Motor neuron (in vitro differentiated cells): ENCODE measurements at regions not wholly inside any gene's neighbourhood (a gene's known extent, or its start where the extent isn't known, plus 50 kb on each side); places are given as distances from the start of the nearest gene placed in this dataset.

Source experiments
- ATAC-seq, 8 experiments: fragments of 200-7000 bp; cut with Tn5 transposase; replicated peaks in 6 of 8; 2 replicates each; pipeline ENCODE4 v1.8.0; 2021; ENCODE audit warnings: mild to moderate bottlenecking in 8 of 8, moderate library complexity in 8 of 8
- H3K27ac ChIP-seq, 2 donors: fragments of 250-450 bp; sonication (Bioruptor Pico); 2 replicates each; pipeline ENCODE4 v1.9.0; 2021; ENCODE audit warnings: antibody characterized with exemption in 2 of 2, mild to moderate bottlenecking in 2 of 2, moderate library complexity in 1 of 2
- H3K4me1 ChIP-seq, 2 donors: fragments of 250-450 bp; sonication (Bioruptor Pico); replicated peaks in 1 of 2; 2 replicates each; pipeline ENCODE4 v1.6.1; 2021; ENCODE audit warnings: antibody characterized with exemption in 2 of 2, mild to moderate bottlenecking in 2 of 2, moderate library complexity in 1 of 2
- H3K4me3 ChIP-seq, 5 donors: fragments of 250-450 bp; sonication (Bioruptor Pico); 2 replicates each; pipeline ENCODE4 v1.9.0; 2021; ENCODE audit warnings: antibody characterized with exemption in 5 of 5, mild to moderate bottlenecking in 5 of 5, moderate library complexity in 4 of 5
- WGBS, 10 experiments: fragments of 450-650 bp; shearing (Covaris generic); methylation state at CpG; one replicate each; pipeline ENCODE4 v1.0.0; 2022; 5-methylcytosine and 5-hydroxymethylcytosine counted together
- in situ Hi-C, 9 experiments: fragments of 400-800 bp; cut with MboI; loops; one replicate each; pipeline ENCODE4 v1.15.0; 2021; ENCODE audit warnings: low sequenced_read_pairs in 9 of 9, low pct_unique_long_range_greater_than_20kb in 2 of 9; ENCODE audit not compliant: unreplicated experiment in 9 of 9

- H3K27ac ChIP-seq: no peak overlapping the region
- no peak for ATAC-seq
- in situ Hi-C loops: no loop called here
- no peak overlapping the region for H3K4me3 ChIP-seq
- H3K4me1 ChIP-seq: no peaks in the 10 kb centered on the region
Observed at GRCh38 chr12:89187507-89187906, 164.8 kb downstream of the DUSP6 start.

- Histone ChIP-seq H3K4me1 (no peaks in the 10 kb centered on the region), H3K27ac (no peak overlapping the region), H3K4me3 (no peak overlapping the region)
- in situ Hi-C loops: no loop called here
- WGBS, 10 experiments: 63 to 100% (median 93%) methylated on average over 1 to 2 of the region's 2 CpGs; no CpG with 5 or more reads in 1 of the 10 experiments
- no peak for ATAC-seq
Observed at GRCh38 chr12:89185889-89186288, 166.4 kb downstream of the DUSP6 start.

GRCh38 chr12:89185181-89185580, 167.1 kb downstream of the DUSP6 start:
- Histone ChIP-seq H3K4me3 (no peak overlapping the region), H3K4me1 (no peaks in the 10 kb centered on the region), H3K27ac (no peak overlapping the region)
- no peak for ATAC-seq
- 84 to 100% (median 100%) methylated on average over 1 to 3 of the region's 3 CpGs; no CpG with 5 or more reads in 3 of the 10 experiments for WGBS, 10 experiments
- in situ Hi-C loops: no loop called here

- H3K4me1 ChIP-seq: no peaks in the 10 kb centered on the region
- no peak overlapping the region for H3K4me3 ChIP-seq
- WGBS, 10 experiments: 0 to 100% (median 69%) methylated on average over 1 to 2 of the region's 2 CpGs
- in situ Hi-C loops: no loop called here
- no peak overlapping the region for H3K27ac ChIP-seq
- peak in 2 of 8 experiments; percentile 55 to 63 for ATAC-seq
Observed at GRCh38 chr12:89183985-89184435, 168.3 kb downstream of the DUSP6 start.

GRCh38 chr12:89181271-89181920, 170.9 kb downstream of the DUSP6 start:
- in situ Hi-C loops: no loop called here
- Histone ChIP-seq H3K4me1 (no peaks in the 10 kb centered on the region), H3K27ac (no peak overlapping the region), H3K4me3 (no peak overlapping the region)
- peak in 3 of 8 experiments; percentile 43 to 76 (median 61) for ATAC-seq
- 41 to 100% (median 89%) methylated on average over 1 to 2 of the region's 2 CpGs for WGBS, 10 experiments

- 50 to 94% (median 82%) methylated on average over 1 to 2 of the region's 2 CpGs; no CpG with 5 or more reads in 2 of the 10 experiments for WGBS, 10 experiments
- ATAC-seq: no peak
- Histone ChIP-seq H3K27ac (no peak overlapping the region), H3K4me3 (no peak overlapping the region), H3K4me1 (no peaks in the 10 kb centered on the region)
- in situ Hi-C loops: no loop called here
Observed at GRCh38 chr12:89180496-89180895, 171.8 kb downstream of the DUSP6 start.

- 0 to 100% (median 60%) methylated on average over 1 of the region's 1 CpG; no CpG with 5 or more reads in 1 of the 10 experiments for WGBS, 10 experiments
- in situ Hi-C loops: no loop called here
- no peak overlapping the region for H3K4me3 ChIP-seq
- ATAC-seq: peak in 3 of 8 experiments; percentile 11 to 70 (median 57)
- no peaks in the 10 kb centered on the region for H3K4me1 ChIP-seq
- H3K27ac ChIP-seq: no peak overlapping the region
Observed at GRCh38 chr12:89179983-89180382, 172.3 kb downstream of the DUSP6 start.

GRCh38 chr12:89179245-89179644, 173.1 kb downstream of the DUSP6 start:
- no peak for ATAC-seq
- in situ Hi-C loops: no loop called here
- H3K4me1 ChIP-seq: no peaks in the 10 kb centered on the region
- no peak overlapping the region for H3K27ac ChIP-seq
- 38 to 100% (median 92%) methylated on average over 1 of the region's 1 CpG; no CpG with 5 or more reads in 1 of the 10 experiments for WGBS, 10 experiments
- H3K4me3 ChIP-seq: no peak overlapping the region

GRCh38 chr12:89177802-89178395, 174.4 kb downstream of the DUSP6 start:
- WGBS, 10 experiments: 67 to 100% (median 95%) methylated on average over 1 to 3 of the region's 3 CpGs
- Histone ChIP-seq H3K4me1 (no peaks in the 10 kb centered on the region), H3K27ac (no peak overlapping the region), H3K4me3 (no peak overlapping the region)
- in situ Hi-C loops: no loop called here
- no peak for ATAC-seq

- WGBS, 10 experiments: 57 to 100% (median 83%) methylated on average over 1 to 2 of the region's 2 CpGs; no CpG with 5 or more reads in 2 of the 10 experiments
Observed at GRCh38 chr12:89176676-89177075, 175.6 kb downstream of the DUSP6 start.

GRCh38 chr12:89173678-89174077, 178.6 kb downstream of the DUSP6 start:
- H3K4me3 ChIP-seq: no peak overlapping the region
- H3K4me1 ChIP-seq: no peaks in the 10 kb centered on the region
- H3K27ac ChIP-seq: no peak overlapping the region
- peak in 2 of 8 experiments; percentile 59 to 64 for ATAC-seq
- in situ Hi-C loops: no loop called here
- 69 to 100% (median 90%) methylated on average over 2 to 4 of the region's 4 CpGs; no CpG with 5 or more reads in 1 of the 10 experiments for WGBS, 10 experiments

More at GRCh38 chr12:89176676-89177075, 175.6 kb downstream of the DUSP6 start:
- no peaks in the 10 kb centered on the region for H3K4me1 ChIP-seq
- no peak overlapping the region for H3K27ac ChIP-seq
- no peak overlapping the region for H3K4me3 ChIP-seq
- ATAC-seq: no peak
- in situ Hi-C loops: no loop called here

GRCh38 chr12:89173096-89173495, 179.2 kb downstream of the DUSP6 start:
- no peak for ATAC-seq
- Histone ChIP-seq H3K27ac (no peak overlapping the region), H3K4me3 (no peak overlapping the region), H3K4me1 (no peaks in the 10 kb centered on the region)
- 7 to 100% (median 93%) methylated on average over 1 of the region's 1 CpG; no CpG with 5 or more reads in 2 of the 10 experiments for WGBS, 10 experiments
- in situ Hi-C loops: no loop called here

- H3K4me1 ChIP-seq: no peaks in the 10 kb centered on the region
- H3K4me3 ChIP-seq: no peak overlapping the region
- no peak for ATAC-seq
- H3K27ac ChIP-seq: no peak overlapping the region
- in situ Hi-C loops: no loop called here
Observed at GRCh38 chr12:89172224-89172623, 180.1 kb downstream of the DUSP6 start.

GRCh38 chr12:89169321-89169720, 183.0 kb downstream of the DUSP6 start:
- no peak for ATAC-seq
- in situ Hi-C loops: no loop called here
- Histone ChIP-seq H3K4me3 (no peak overlapping the region), H3K4me1 (no peaks in the 10 kb centered on the region), H3K27ac (no peak overlapping the region)
- 83 to 100% (median 96%) methylated on average over 2 to 5 of the region's 5 CpGs for WGBS, 10 experiments
